ENCODE measurements at regions not wholly inside any gene's neighbourhood (a gene's known extent, or its start where the extent isn't known, plus 50 kb on each side); places are given as distances from the start of the nearest gene placed in this dataset.

GRCh38 chr2:167794554-167795255 lies 452.7 kb downstream of the STK39 start:
- no peak for DNase-seq (ENCODE audit: low read depth)
- H3K4me3 ChIP-seq (ENCODE audit: low read length) = no peak overlapping the region
- no peak for TF ChIP-seq CTCF (conservative IDR thresholded peaks at IDR 0.05; ENCODE audit: low read length)

GRCh38 chr2:167793725-167794124 lies 453.7 kb downstream of the STK39 start:
- no peak for TF ChIP-seq CTCF (conservative IDR thresholded peaks at IDR 0.05; ENCODE audit: low read length)
- H3K4me3 ChIP-seq (ENCODE audit: low read length) = no peak overlapping the region
- DNase-seq (ENCODE audit: low read depth) = no peak

GRCh38 chr2:167792126-167792525 lies 455.3 kb downstream of the STK39 start:
- no peak overlapping the region for H3K4me3 ChIP-seq (ENCODE audit: low read length)
- no peak for TF ChIP-seq CTCF (conservative IDR thresholded peaks at IDR 0.05; ENCODE audit: low read length)
- DNase-seq (ENCODE audit: low read depth) = no peak

- TF ChIP-seq CTCF (conservative IDR thresholded peaks at IDR 0.05; ENCODE audit: low read length) = no peak
- DNase-seq (ENCODE audit: low read depth) = no peak
- H3K4me3 ChIP-seq (ENCODE audit: low read length) = no peak overlapping the region
Observed at GRCh38 chr2:167790781-167791450, 456.5 kb downstream of the STK39 start.

GRCh38 chr2:167790189-167790588 lies 457.2 kb downstream of the STK39 start:
- H3K4me3 ChIP-seq (ENCODE audit: low read length) = no peak overlapping the region
- DNase-seq (ENCODE audit: low read depth) = no peak
- no peak for TF ChIP-seq CTCF (conservative IDR thresholded peaks at IDR 0.05; ENCODE audit: low read length)

GRCh38 chr2:167787562-167787961 lies 459.8 kb downstream of the STK39 start:
- H3K4me3 ChIP-seq (ENCODE audit: low read length) = no peak overlapping the region
- TF ChIP-seq CTCF (conservative IDR thresholded peaks at IDR 0.05; ENCODE audit: low read length) = no peak
- no peak for DNase-seq (ENCODE audit: low read depth)

GRCh38 chr2:167787021-167787420 lies 460.4 kb downstream of the STK39 start:
- no peak for DNase-seq (ENCODE audit: low read depth)
- no peak overlapping the region for H3K4me3 ChIP-seq (ENCODE audit: low read length)
- TF ChIP-seq CTCF (conservative IDR thresholded peaks at IDR 0.05; ENCODE audit: low read length) = no peak

Measured in AG10803 (cell line).